ENCODE measurements at regions not wholly inside any gene's neighbourhood (a gene's known extent, or its start where the extent isn't known, plus 50 kb on each side); places are given as distances from the start of the nearest gene placed in this dataset.

DNA sequence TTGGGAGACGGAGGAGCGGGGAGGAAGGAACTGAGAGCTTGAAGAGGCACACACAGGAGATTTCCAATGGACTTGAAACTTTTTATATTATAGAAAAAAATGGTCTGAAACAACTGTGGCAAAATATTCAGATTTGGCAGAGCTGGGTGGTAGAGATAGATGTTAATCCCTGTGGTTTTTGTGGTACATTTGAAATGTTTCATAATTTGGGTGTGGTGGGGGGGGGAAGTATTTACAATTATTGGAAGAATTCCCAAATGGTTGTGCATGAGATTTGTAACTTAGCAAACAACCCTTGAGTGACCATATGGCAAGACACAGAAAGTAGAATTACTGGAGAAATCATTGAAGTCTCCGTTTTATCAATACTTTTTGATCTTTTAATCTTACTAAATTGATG, 588.8 kb upstream of the PSMD7 start:
- TF ChIP-seq NFIC (IDR thresholded peaks at IDR 0.05; ENCODE audit: borderline replicate concordance) (no peak), NRF1 (IDR thresholded peaks at IDR 0.05; ENCODE audit: low read depth, low read length) (no peak), TAF1 (IDR thresholded peaks at IDR 0.05; ENCODE audit: borderline replicate concordance, low read depth, low read length) (no peak), RXRA (IDR thresholded peaks at IDR 0.05; ENCODE audit: borderline replicate concordance, low read depth) (no peak)
- H3K9ac ChIP-seq, result no peak overlapping the region
- ChIA-PET POLR2A (no interaction called here), CTCF (interaction anchor here (0.9 kb wide), 1 partner anchor 327 kb away, joined by 3 read pairs; no protein-coding TSS in a partner anchor)
- H4K20me1 ChIP-seq (ENCODE audit: insufficient read depth), result no peaks in the 10 kb centered on the region
- no peak for DNase-seq
- no peak overlapping the region for H3K4me3 ChIP-seq (ENCODE audit: low read depth in 2 of 2, low read length in 1 of 2)
- H3K4me1 ChIP-seq (ENCODE audit: control insufficient read depth in 1 of 2, insufficient read depth in 2 of 2, low read depth in 1 of 2, low read length in 1 of 2), result no peaks in the 10 kb centered on the region
- H3K79me2 ChIP-seq (ENCODE audit: insufficient read depth), result no peaks in the 10 kb centered on the region
- H3K9me2 ChIP-seq, result no peaks in the 10 kb centered on the region
- no peak overlapping the region for H2AFZ ChIP-seq (ENCODE audit: low read depth)
- 39% methylated on average over 3 of the region's 3 CpGs for WGBS (ENCODE audit: low lambda C conversion rate)
- no peaks in the 10 kb centered on the region for H3K9me3 ChIP-seq
- H3K27ac ChIP-seq (ENCODE audit: low read depth in 2 of 2, low read length in 1 of 2), result no peak overlapping the region
- H3K27me3 ChIP-seq (ENCODE audit: insufficient read depth), result no peaks in the 10 kb centered on the region
- H3F3A ChIP-seq (replicated peaks; ENCODE audit: insufficient read depth), result no peaks in the 10 kb centered on the region
- no peak overlapping the region for H3K4me2 ChIP-seq
- no peaks in the 10 kb centered on the region for H3K36me3 ChIP-seq (replicated peaks in 1 of 2; ENCODE audit: control insufficient read depth in 1 of 2, insufficient read depth in 2 of 2, low read length in 1 of 2)

DNA sequence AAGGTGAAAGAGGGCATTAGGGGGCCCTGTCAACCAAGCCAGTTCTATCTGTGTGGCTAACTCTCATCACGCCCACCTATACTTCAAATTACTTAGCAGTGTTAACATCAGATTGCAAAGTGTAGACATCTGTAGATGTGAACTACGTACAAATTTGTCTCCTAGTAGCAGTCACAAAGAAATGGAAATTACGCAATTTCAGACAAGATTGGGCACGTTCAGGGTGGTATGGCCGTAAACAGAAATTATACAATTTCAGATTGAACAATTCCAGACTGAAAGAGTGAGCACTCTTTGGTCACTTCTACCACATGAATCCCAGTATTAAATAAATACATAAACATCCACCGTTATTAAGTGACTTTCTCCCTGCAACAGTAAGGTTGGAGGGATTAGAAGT, 592.7 kb upstream of the PSMD7 start:
- no peak overlapping the region for H3K9ac ChIP-seq
- TF ChIP-seq TEAD4 (IDR thresholded peaks at IDR 0.05; ENCODE audit: borderline replicate concordance, insufficient read depth) (no peak), GATA2 (CRISPR knock-in tag; IDR thresholded peaks at IDR 0.05) (no peak), RXRA (IDR thresholded peaks at IDR 0.05; ENCODE audit: borderline replicate concordance, low read depth) (no peak), TCF12 (IDR thresholded peaks at IDR 0.05) (no peak)
- TF ChIP-seq, protein P1, sequence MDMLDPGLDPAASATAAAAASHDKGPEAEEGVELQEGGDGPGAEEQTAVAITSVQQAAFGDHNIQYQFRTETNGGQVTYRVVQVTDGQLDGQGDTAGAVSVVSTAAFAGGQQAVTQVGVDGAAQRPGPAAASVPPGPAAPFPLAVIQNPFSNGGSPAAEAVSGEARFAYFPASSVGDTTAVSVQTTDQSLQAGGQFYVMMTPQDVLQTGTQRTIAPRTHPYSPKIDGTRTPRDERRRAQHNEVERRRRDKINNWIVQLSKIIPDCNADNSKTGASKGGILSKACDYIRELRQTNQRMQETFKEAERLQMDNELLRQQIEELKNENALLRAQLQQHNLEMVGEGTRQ (IDR thresholded peaks at IDR 0.05; ENCODE audit: borderline replicate concordance, low read depth, low read length), result no peak
- TF ChIP-seq, protein P2, sequence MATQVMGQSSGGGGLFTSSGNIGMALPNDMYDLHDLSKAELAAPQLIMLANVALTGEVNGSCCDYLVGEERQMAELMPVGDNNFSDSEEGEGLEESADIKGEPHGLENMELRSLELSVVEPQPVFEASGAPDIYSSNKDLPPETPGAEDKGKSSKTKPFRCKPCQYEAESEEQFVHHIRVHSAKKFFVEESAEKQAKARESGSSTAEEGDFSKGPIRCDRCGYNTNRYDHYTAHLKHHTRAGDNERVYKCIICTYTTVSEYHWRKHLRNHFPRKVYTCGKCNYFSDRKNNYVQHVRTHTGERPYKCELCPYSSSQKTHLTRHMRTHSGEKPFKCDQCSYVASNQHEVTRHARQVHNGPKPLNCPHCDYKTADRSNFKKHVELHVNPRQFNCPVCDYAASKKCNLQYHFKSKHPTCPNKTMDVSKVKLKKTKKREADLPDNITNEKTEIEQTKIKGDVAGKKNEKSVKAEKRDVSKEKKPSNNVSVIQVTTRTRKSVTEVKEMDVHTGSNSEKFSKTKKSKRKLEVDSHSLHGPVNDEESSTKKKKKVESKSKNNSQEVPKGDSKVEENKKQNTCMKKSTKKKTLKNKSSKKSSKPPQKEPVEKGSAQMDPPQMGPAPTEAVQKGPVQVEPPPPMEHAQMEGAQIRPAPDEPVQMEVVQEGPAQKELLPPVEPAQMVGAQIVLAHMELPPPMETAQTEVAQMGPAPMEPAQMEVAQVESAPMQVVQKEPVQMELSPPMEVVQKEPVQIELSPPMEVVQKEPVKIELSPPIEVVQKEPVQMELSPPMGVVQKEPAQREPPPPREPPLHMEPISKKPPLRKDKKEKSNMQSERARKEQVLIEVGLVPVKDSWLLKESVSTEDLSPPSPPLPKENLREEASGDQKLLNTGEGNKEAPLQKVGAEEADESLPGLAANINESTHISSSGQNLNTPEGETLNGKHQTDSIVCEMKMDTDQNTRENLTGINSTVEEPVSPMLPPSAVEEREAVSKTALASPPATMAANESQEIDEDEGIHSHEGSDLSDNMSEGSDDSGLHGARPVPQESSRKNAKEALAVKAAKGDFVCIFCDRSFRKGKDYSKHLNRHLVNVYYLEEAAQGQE (IDR thresholded peaks at IDR 0.05; ENCODE audit: low read depth, low read length), result no peak
- TF ChIP-seq, protein P3, sequence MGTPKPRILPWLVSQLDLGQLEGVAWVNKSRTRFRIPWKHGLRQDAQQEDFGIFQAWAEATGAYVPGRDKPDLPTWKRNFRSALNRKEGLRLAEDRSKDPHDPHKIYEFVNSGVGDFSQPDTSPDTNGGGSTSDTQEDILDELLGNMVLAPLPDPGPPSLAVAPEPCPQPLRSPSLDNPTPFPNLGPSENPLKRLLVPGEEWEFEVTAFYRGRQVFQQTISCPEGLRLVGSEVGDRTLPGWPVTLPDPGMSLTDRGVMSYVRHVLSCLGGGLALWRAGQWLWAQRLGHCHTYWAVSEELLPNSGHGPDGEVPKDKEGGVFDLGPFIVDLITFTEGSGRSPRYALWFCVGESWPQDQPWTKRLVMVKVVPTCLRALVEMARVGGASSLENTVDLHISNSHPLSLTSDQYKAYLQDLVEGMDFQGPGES (IDR thresholded peaks at IDR 0.05; ENCODE audit: low read depth, low read length), result no peak
- no peaks in the 10 kb centered on the region for H3K9me2 ChIP-seq
- ChIA-PET CTCF (no interaction called here), POLR2A (no interaction called here)
- H3K9me3 ChIP-seq, result no peaks in the 10 kb centered on the region
- H3K27me3 ChIP-seq (ENCODE audit: insufficient read depth), result no peaks in the 10 kb centered on the region
- no peak overlapping the region for H2AFZ ChIP-seq (ENCODE audit: low read depth)
- H4K20me1 ChIP-seq (ENCODE audit: insufficient read depth), result no peaks in the 10 kb centered on the region
- 48% methylated on average over 6 of the region's 6 CpGs for WGBS (ENCODE audit: low lambda C conversion rate)
- no peaks in the 10 kb centered on the region for H3K36me3 ChIP-seq (replicated peaks in 1 of 2; ENCODE audit: control insufficient read depth in 1 of 2, insufficient read depth in 2 of 2, low read length in 1 of 2)
- no peaks in the 10 kb centered on the region for H3F3A ChIP-seq (replicated peaks; ENCODE audit: insufficient read depth)
- no peak overlapping the region for H3K27ac ChIP-seq (ENCODE audit: low read depth in 2 of 2, low read length in 1 of 2)
- H3K4me1 ChIP-seq (ENCODE audit: control insufficient read depth in 1 of 2, insufficient read depth in 2 of 2, low read depth in 1 of 2, low read length in 1 of 2), result no peaks in the 10 kb centered on the region
- H3K4me2 ChIP-seq, result no peak overlapping the region
- no peak for DNase-seq
- no peaks in the 10 kb centered on the region for H3K79me2 ChIP-seq (ENCODE audit: insufficient read depth)
- H3K4me3 ChIP-seq (ENCODE audit: low read depth in 2 of 2, low read length in 1 of 2), result no peak overlapping the region

All from SK-N-SH (cell line).